Stomach (tissue), 4 donors: ENCODE measurements at regions not wholly inside any gene's neighbourhood (a gene's known extent, or its start where the extent isn't known, plus 50 kb on each side); places are given as distances from the start of the nearest gene placed in this dataset.

ENCODE experiments used
- EP300 ChIP-seq: sonication (generic); formaldehyde crosslinking; IDR thresholded peaks from one replicate; pipeline ENCODE4 v1.6.1; 2017; ENCODE audit warnings: antibody characterized with exemption
- POLR2A ChIP-seq, 4 donors: fragments of 450-650 bp; IDR thresholded peaks; one replicate each; pipeline ENCODE4 v1.6.1; 2016; ENCODE audit warnings: antibody characterized with exemption in 4 of 4, control low read depth in 2 of 4, mild to moderate bottlenecking in 1 of 4, moderate library complexity in 1 of 4
- TF ChIP-seq, protein P1 (sequence below), 7 experiments: fragments of 450-650 bp in 4 of 7; fragments of 200-600 bp in 3 of 7; sonication (generic) in 3 of 7; IDR thresholded peaks; one replicate each; pipeline ENCODE4 v1.5.1; 2016 to 2019; ENCODE audit warnings: antibody characterized with exemption in 7 of 7, control low read depth in 2 of 7, mild to moderate bottlenecking in 1 of 7

DNA sequence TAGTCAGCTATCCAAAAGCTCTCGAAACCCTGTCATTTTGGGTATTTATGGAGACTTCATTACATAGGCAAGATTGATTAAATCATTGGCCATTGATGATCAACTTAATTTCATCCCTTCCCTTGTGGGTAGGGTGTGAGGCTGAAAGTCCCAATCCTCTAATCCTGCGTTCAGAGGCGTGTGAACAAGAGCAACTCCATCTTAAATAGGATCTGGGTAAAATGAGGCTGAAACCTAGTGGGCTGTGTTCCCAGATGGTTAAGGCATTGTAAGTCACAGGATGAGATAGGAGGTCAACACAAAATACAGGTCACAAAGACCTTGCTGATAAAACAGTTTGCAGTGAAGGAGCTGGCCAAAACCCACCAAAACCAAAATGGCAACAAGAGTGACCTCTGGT lies 641.7 kb upstream of the GJE1 start:
- TF ChIP-seq, protein P1, sequence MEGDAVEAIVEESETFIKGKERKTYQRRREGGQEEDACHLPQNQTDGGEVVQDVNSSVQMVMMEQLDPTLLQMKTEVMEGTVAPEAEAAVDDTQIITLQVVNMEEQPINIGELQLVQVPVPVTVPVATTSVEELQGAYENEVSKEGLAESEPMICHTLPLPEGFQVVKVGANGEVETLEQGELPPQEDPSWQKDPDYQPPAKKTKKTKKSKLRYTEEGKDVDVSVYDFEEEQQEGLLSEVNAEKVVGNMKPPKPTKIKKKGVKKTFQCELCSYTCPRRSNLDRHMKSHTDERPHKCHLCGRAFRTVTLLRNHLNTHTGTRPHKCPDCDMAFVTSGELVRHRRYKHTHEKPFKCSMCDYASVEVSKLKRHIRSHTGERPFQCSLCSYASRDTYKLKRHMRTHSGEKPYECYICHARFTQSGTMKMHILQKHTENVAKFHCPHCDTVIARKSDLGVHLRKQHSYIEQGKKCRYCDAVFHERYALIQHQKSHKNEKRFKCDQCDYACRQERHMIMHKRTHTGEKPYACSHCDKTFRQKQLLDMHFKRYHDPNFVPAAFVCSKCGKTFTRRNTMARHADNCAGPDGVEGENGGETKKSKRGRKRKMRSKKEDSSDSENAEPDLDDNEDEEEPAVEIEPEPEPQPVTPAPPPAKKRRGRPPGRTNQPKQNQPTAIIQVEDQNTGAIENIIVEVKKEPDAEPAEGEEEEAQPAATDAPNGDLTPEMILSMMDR (IDR thresholded peaks at IDR 0.05) = no peak
- TF ChIP-seq EP300 (no peak), POLR2A (IDR thresholded peaks at IDR 0.05) (no peak)
